ENCODE measurements at regions not wholly inside any gene's neighbourhood (a gene's known extent, or its start where the extent isn't known, plus 50 kb on each side); places are given as distances from the start of the nearest gene placed in this dataset.

DNA sequence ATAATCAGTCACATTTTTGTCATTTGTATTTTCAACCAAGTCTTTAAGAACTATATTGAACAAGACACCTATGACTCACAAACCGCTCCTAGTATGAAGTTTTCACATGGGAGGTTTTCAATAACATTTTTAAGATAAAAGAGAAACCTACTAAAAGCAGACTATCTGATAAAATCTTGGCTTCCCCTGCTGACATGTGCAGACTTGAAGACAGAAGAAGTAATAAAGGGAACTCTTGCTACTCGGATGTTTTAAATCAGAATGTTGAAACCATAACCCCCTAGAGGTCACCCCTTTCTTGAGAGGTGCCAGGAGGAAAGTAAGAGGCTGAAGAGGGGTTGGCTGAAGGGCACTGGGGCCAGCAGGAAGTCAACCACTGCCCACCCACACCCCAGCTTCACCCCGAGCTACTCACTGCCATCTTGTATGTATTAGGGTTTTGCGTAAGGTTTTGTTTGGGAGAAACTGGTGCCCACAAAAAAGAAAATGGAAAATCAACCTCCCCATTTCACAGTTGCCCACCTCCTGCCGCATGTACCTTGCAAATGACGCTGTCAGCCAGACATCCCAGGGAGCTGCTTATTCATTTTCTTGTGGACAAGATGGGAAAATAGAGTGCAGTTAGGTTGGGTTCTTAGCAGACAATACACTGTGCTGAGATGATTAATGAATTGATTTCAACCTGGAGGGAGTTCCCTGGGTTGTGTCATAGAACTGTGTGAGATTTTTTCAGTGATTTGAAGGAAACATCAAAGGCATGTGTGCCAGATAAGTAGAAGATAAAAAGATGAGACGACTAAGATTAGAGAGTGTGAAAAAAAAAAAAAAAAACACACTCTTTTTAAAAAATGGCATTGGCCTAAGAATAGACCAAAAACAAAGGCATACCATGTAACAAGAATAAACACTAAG lies 83.2 kb upstream of the TAB2 start:
- Histone ChIP-seq H3K36me3 (no peaks in the 10 kb centered on the region), H3K27me3 (no peaks in the 10 kb centered on the region), H3K9me3 (no peaks in the 10 kb centered on the region), H3K4me3 (no peak overlapping the region), H3K27ac (no peak overlapping the region), H3K4me1 (peaks cover 0 to 25% (median 17%) of the 10 kb centered on the region in 4 donors)
- no peak for DNase-seq
- TF ChIP-seq POLR2A (IDR thresholded peaks at IDR 0.05): no peak
- TF ChIP-seq POLR2AphosphoS5 (IDR thresholded peaks at IDR 0.05): no peak
- intact Hi-C loops (cut with DNase I): loop anchor here (5.0 kb wide), 1 partner anchor 78 kb away; no protein-coding TSS in a partner anchor
- WGBS, 2 donors: 72 to 85% methylated on average over 7 of the region's 7 CpGs

DNA sequence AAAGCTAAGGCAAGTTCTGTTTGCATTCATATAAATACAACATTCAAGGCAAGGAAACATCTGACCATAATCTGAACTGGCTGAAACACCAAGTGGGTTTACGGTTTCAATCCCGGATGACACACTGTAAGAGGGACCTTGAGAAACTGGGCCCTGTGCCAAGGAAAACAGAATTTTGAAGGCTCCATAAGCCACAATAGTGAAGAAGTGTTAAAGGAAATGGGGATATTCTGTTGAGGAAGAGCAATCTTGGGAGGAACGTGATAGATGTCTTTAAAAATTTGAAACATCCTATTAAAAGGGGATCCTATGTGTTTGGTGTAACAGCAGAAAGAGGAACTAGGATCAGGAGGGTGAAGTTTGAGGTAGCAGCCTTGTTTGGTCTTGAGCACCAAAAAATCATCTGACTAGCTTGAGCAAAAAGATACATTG lies 82.4 kb upstream of the TAB2 start:
- WGBS, 2 donors: 6 to 44% methylated on average over 3 of the region's 3 CpGs
- Histone ChIP-seq H3K27me3 (no peaks in the 10 kb centered on the region), H3K36me3 (no peaks in the 10 kb centered on the region), H3K4me3 (no peak overlapping the region), H3K4me1 (peaks cover 0 to 25% (median 17%) of the 10 kb centered on the region in 4 donors), H3K27ac (no peak overlapping the region), H3K9me3 (no peaks in the 10 kb centered on the region)
- intact Hi-C loops (cut with DNase I): no loop called here
- TF ChIP-seq POLR2A (IDR thresholded peaks at IDR 0.05): no peak
- TF ChIP-seq POLR2AphosphoS5 (IDR thresholded peaks at IDR 0.05): no peak
- TF ChIP-seq EP300 (IDR thresholded peaks at IDR 0.05): no peak
- TF ChIP-seq, protein P1, sequence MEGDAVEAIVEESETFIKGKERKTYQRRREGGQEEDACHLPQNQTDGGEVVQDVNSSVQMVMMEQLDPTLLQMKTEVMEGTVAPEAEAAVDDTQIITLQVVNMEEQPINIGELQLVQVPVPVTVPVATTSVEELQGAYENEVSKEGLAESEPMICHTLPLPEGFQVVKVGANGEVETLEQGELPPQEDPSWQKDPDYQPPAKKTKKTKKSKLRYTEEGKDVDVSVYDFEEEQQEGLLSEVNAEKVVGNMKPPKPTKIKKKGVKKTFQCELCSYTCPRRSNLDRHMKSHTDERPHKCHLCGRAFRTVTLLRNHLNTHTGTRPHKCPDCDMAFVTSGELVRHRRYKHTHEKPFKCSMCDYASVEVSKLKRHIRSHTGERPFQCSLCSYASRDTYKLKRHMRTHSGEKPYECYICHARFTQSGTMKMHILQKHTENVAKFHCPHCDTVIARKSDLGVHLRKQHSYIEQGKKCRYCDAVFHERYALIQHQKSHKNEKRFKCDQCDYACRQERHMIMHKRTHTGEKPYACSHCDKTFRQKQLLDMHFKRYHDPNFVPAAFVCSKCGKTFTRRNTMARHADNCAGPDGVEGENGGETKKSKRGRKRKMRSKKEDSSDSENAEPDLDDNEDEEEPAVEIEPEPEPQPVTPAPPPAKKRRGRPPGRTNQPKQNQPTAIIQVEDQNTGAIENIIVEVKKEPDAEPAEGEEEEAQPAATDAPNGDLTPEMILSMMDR (IDR thresholded peaks at IDR 0.05): no peak
- no peak for DNase-seq

DNA sequence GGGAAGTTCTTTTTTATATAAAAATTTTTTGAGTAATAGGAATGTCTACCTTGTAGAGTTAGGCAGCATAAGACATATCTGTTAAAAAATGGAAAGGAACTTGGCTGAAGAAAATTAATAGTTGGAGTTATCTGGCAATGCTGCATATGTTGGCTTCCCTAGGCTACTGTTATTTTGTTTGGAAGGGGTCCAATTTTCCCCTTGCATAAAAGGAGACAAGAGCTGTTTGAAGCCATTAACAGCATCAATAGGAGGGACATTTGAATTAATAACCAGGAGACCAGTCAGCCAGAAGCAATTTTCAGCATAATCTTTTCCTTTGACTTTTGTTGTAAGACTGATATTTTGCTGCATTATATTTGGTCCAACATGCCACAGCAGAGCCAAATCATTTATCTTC lies 80.9 kb upstream of the TAB2 start:
- Histone ChIP-seq H3K27me3 (no peaks in the 10 kb centered on the region), H3K27ac (no peak overlapping the region), H3K4me1 (peaks cover 0 to 22% (median 14%) of the 10 kb centered on the region in 4 donors), H3K4me3 (no peak overlapping the region), H3K9me3 (no peaks in the 10 kb centered on the region), H3K36me3 (no peaks in the 10 kb centered on the region)
- intact Hi-C loops (cut with DNase I): no loop called here
- DNase-seq: no peak
- TF ChIP-seq, protein P1 (IDR thresholded peaks at IDR 0.05): no peak
- TF ChIP-seq POLR2AphosphoS5 (IDR thresholded peaks at IDR 0.05): no peak
- no peak for TF ChIP-seq EP300 (IDR thresholded peaks at IDR 0.05)
- no peak for TF ChIP-seq POLR2A (IDR thresholded peaks at IDR 0.05)

DNA sequence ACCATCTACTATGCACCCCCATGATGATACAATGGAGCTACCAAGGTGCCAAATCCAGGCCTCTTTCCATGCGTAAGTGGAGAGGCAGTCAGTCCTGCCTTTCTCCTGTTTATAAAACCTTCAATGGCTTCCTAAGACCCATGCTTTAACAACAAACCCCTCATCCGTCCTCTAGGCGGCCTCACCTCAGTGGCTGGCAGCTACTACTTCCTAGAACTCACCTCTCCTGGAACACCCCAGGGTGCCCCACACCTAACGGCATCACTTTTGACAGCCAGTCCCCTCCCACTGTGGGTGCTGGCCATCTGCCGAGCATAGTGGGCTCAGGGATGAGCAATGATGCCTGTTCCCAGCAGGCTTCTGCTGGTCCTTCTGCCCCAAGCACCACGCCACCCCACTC lies 80.0 kb upstream of the TAB2 start:
- no peaks in the 10 kb centered on the region for H3K9me3 ChIP-seq
- no peak overlapping the region for H3K27ac ChIP-seq
- WGBS, 2 donors: 95 to 96% methylated on average over 6 of the region's 6 CpGs
- peaks cover 0 to 16% (median 9%) of the 10 kb centered on the region in 4 donors for H3K4me1 ChIP-seq
- intact Hi-C loops (cut with DNase I): no loop called here
- H3K4me3 ChIP-seq: no peak overlapping the region
- TF ChIP-seq POLR2A (IDR thresholded peaks at IDR 0.05) (no peak), EP300 (IDR thresholded peaks at IDR 0.05) (no peak), POLR2AphosphoS5 (IDR thresholded peaks at IDR 0.05) (no peak)
- TF ChIP-seq, protein P1 (IDR thresholded peaks at IDR 0.05): no peak
- no peaks in the 10 kb centered on the region for H3K36me3 ChIP-seq
- no peaks in the 10 kb centered on the region for H3K27me3 ChIP-seq
- no peak for DNase-seq

DNA sequence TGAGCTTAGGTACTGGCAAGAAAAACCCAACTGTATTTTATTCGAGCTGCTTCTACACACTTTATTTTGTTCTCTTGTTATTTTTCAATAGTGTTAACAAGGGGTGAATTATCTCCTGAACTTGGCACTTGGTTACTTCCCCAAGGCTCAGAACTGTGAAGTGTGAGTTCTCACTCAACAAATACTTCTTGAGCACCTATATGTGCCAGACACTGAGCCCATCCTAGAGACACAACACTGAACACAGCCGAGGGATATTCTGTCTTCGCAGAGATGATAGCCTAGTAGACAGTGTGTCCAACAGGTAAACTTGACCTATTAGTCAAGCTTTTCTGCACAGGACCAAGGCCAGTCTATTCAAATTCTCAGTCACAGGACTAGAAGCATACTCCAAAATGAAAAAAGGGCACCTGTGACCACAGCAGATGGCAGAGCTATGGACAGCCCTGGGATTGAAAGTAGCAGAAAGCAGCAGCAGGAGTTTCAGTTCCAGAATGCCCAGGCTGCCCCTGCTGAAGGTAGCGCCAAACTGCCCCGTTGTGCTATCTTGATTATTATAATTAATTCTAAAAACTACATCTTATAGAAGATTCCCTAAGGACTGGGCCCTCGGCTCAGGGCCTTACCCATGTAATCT lies 77.8 kb upstream of the TAB2 start:
- Histone ChIP-seq H3K36me3 (no peaks in the 10 kb centered on the region), H3K27me3 (no peaks in the 10 kb centered on the region), H3K4me1 (peaks cover 0 to 16% (median 9%) of the 10 kb centered on the region in 4 donors), H3K4me3 (no peak overlapping the region), H3K27ac (no peak overlapping the region), H3K9me3 (no peaks in the 10 kb centered on the region)
- intact Hi-C loops (cut with DNase I): no loop called here
- no peak for TF ChIP-seq EP300 (IDR thresholded peaks at IDR 0.05)
- no peak for TF ChIP-seq POLR2AphosphoS5 (IDR thresholded peaks at IDR 0.05)
- no peak for DNase-seq
- WGBS, 2 donors: 95 to 97% methylated on average over 6 of the region's 6 CpGs

All from sigmoid colon (tissue), 6 donors.